ENCODE measurements at regions not wholly inside any gene's neighbourhood (a gene's known extent, or its start where the extent isn't known, plus 50 kb on each side); places are given as distances from the start of the nearest gene placed in this dataset.

GRCh38 chr16:22624800-22625533, 114.3 kb downstream of the NPIPB5 start:
- no peak for TF ChIP-seq MAX (IDR thresholded peaks at IDR 0.05; ENCODE audit: low read depth)
- TF ChIP-seq NFIC (IDR thresholded peaks at IDR 0.05; ENCODE audit: borderline replicate concordance): no peak
- TF ChIP-seq FOXJ3 (CRISPR knock-in tag; IDR thresholded peaks at IDR 0.05): no peak
- no peak for TF ChIP-seq EZH2phosphoT487 (IDR thresholded peaks at IDR 0.05; ENCODE audit: borderline replicate concordance, low read depth)
- no peak for TF ChIP-seq POLR2AphosphoS5 (IDR thresholded peaks at IDR 0.05; ENCODE audit: low read depth, low read length)
- TF ChIP-seq, protein P1, sequence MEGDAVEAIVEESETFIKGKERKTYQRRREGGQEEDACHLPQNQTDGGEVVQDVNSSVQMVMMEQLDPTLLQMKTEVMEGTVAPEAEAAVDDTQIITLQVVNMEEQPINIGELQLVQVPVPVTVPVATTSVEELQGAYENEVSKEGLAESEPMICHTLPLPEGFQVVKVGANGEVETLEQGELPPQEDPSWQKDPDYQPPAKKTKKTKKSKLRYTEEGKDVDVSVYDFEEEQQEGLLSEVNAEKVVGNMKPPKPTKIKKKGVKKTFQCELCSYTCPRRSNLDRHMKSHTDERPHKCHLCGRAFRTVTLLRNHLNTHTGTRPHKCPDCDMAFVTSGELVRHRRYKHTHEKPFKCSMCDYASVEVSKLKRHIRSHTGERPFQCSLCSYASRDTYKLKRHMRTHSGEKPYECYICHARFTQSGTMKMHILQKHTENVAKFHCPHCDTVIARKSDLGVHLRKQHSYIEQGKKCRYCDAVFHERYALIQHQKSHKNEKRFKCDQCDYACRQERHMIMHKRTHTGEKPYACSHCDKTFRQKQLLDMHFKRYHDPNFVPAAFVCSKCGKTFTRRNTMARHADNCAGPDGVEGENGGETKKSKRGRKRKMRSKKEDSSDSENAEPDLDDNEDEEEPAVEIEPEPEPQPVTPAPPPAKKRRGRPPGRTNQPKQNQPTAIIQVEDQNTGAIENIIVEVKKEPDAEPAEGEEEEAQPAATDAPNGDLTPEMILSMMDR (IDR thresholded peaks at IDR 0.05): no peak
- TF ChIP-seq TEAD4 (IDR thresholded peaks at IDR 0.05; ENCODE audit: borderline replicate concordance, insufficient read depth): no peak
- TF ChIP-seq TAF1 (IDR thresholded peaks at IDR 0.05; ENCODE audit: borderline replicate concordance, low read depth, low read length): no peak
- TF ChIP-seq USF2 (IDR thresholded peaks at IDR 0.05; ENCODE audit: borderline replicate concordance, low read depth, low read length): no peak
- TF ChIP-seq, protein P2, sequence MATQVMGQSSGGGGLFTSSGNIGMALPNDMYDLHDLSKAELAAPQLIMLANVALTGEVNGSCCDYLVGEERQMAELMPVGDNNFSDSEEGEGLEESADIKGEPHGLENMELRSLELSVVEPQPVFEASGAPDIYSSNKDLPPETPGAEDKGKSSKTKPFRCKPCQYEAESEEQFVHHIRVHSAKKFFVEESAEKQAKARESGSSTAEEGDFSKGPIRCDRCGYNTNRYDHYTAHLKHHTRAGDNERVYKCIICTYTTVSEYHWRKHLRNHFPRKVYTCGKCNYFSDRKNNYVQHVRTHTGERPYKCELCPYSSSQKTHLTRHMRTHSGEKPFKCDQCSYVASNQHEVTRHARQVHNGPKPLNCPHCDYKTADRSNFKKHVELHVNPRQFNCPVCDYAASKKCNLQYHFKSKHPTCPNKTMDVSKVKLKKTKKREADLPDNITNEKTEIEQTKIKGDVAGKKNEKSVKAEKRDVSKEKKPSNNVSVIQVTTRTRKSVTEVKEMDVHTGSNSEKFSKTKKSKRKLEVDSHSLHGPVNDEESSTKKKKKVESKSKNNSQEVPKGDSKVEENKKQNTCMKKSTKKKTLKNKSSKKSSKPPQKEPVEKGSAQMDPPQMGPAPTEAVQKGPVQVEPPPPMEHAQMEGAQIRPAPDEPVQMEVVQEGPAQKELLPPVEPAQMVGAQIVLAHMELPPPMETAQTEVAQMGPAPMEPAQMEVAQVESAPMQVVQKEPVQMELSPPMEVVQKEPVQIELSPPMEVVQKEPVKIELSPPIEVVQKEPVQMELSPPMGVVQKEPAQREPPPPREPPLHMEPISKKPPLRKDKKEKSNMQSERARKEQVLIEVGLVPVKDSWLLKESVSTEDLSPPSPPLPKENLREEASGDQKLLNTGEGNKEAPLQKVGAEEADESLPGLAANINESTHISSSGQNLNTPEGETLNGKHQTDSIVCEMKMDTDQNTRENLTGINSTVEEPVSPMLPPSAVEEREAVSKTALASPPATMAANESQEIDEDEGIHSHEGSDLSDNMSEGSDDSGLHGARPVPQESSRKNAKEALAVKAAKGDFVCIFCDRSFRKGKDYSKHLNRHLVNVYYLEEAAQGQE (IDR thresholded peaks at IDR 0.05; ENCODE audit: low read depth, low read length): no peak
- TF ChIP-seq, protein P3, sequence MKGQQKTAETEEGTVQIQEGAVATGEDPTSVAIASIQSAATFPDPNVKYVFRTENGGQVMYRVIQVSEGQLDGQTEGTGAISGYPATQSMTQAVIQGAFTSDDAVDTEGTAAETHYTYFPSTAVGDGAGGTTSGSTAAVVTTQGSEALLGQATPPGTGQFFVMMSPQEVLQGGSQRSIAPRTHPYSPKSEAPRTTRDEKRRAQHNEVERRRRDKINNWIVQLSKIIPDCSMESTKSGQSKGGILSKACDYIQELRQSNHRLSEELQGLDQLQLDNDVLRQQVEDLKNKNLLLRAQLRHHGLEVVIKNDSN (IDR thresholded peaks at IDR 0.05; ENCODE audit: borderline replicate concordance, low read depth): no peak
- TF ChIP-seq YY1 (IDR thresholded peaks at IDR 0.05; ENCODE audit: low read depth): no peak
- TF ChIP-seq PBX3 (IDR thresholded peaks at IDR 0.05): no peak

Data from SK-N-SH (cell line).